Posterior vena cava (tissue), 2 donors: ENCODE measurements at regions not wholly inside any gene's neighbourhood (a gene's known extent, or its start where the extent isn't known, plus 50 kb on each side); places are given as distances from the start of the nearest gene placed in this dataset.
A peak's percentile ranks its signal among the peaks of the same experiment; 100 is the strongest.

Experiments
- DNase-seq: peaks from one replicate; pipeline ENCODE4 v3.0.0-alpha.2; 2020; ENCODE audit warnings: low spot score
- intact Hi-C, 2 donors: fragments of 100-400 bp; cut with DNase I; formaldehyde crosslinking; loops; one replicate each; pipeline versions ENCODE4 v1.14.1 to v1.14.2; 2022 to 2023
- donor health status: DM: yes; HTN: yes; CAD: no.
- donor health status: DM: yes; HTN: yes; CAD: no.

GRCh38 chr2:42928692-42929545 lies 136.5 kb upstream of the HAAO start:
- DNase-seq, result no peak
- intact Hi-C loops, result loop anchor here in 1 of 2 donors (5.0 kb wide), 1 partner anchor 72 kb away; no protein-coding TSS in a partner anchor

GRCh38 chr2:42928161-42928691 lies 135.8 kb upstream of the HAAO start:
- no peak for DNase-seq
- intact Hi-C loops, result loop anchor here in 1 of 2 donors (5.0 kb wide), 1 partner anchor 71 kb away; no protein-coding TSS in a partner anchor

- intact Hi-C loops, result loop anchor here in 1 of 2 donors (5.0 kb wide), 1 partner anchor 70 kb away; no protein-coding TSS in a partner anchor
- DNase-seq, result no peak
Measured at GRCh38 chr2:42927334-42928160, 135.2 kb upstream of the HAAO start.

GRCh38 chr2:42926434-42927333 lies 134.3 kb upstream of the HAAO start:
- peak; percentile 67 for DNase-seq
- intact Hi-C loops, result loop anchor here in 1 of 2 donors (5.0 kb wide), 1 partner anchor 69 kb away; no protein-coding TSS in a partner anchor

- intact Hi-C loops, result loop anchor here in 1 of 2 donors (5.0 kb wide), 1 partner anchor 69 kb away; no protein-coding TSS in a partner anchor
- DNase-seq, result no peak
Measured at GRCh38 chr2:42925742-42926433, 133.5 kb upstream of the HAAO start.

GRCh38 chr2:42924418-42924886 lies 132.1 kb upstream of the HAAO start:
- intact Hi-C loops, result loop anchor here in 1 of 2 donors (5.0 kb wide), 1 partner anchor 47 kb away; no protein-coding TSS in a partner anchor

GRCh38 chr2:42923580-42924417 lies 131.4 kb upstream of the HAAO start:
- DNase-seq, result no peak

More at GRCh38 chr2:42924418-42924886, 132.1 kb upstream of the HAAO start:
- DNase-seq, result no peak

GRCh38 chr2:42922790-42923579 lies 130.6 kb upstream of the HAAO start:
- intact Hi-C loops, result loop anchor here in 1 of 2 donors (5.0 kb wide), 1 partner anchor 46 kb away; no protein-coding TSS in a partner anchor
- no peak for DNase-seq

More at GRCh38 chr2:42923580-42924417, 131.4 kb upstream of the HAAO start:
- intact Hi-C loops, result loop anchor here in 1 of 2 donors (5.0 kb wide), 1 partner anchor 46 kb away; no protein-coding TSS in a partner anchor

- no peak for DNase-seq
- intact Hi-C loops, result loop anchor here in 1 of 2 donors (5.0 kb wide), 1 partner anchor 45 kb away; no protein-coding TSS in a partner anchor
Measured at GRCh38 chr2:42922293-42922692, 129.9 kb upstream of the HAAO start.

GRCh38 chr2:42921721-42922120 lies 129.3 kb upstream of the HAAO start:
- DNase-seq, result no peak
- intact Hi-C loops, result loop anchor here in 1 of 2 donors (5.0 kb wide), 1 partner anchor 44 kb away; no protein-coding TSS in a partner anchor

- intact Hi-C loops, result loop anchor here in 1 of 2 donors (5.0 kb wide), 1 partner anchor 44 kb away; no protein-coding TSS in a partner anchor
- DNase-seq, result peak; percentile 29
Measured at GRCh38 chr2:42921147-42921520, 128.8 kb upstream of the HAAO start.

- DNase-seq, result peak; percentile 64
- intact Hi-C loops, result loop anchor here in 1 of 2 donors (5.0 kb wide), 1 partner anchor 43 kb away; no protein-coding TSS in a partner anchor
Measured at GRCh38 chr2:42920446-42921146, 128.2 kb upstream of the HAAO start.

- DNase-seq, result peak; percentile 69
- intact Hi-C loops, result no loop called here
Measured at GRCh38 chr2:42918671-42919318, 126.4 kb upstream of the HAAO start.

GRCh38 chr2:42918041-42918440 lies 125.7 kb upstream of the HAAO start:
- intact Hi-C loops, result no loop called here

More at GRCh38 chr2:42918041-42918440, 125.7 kb upstream of the HAAO start:
- DNase-seq, result no peak
